ENCODE measurements at regions not wholly inside any gene's neighbourhood (a gene's known extent, or its start where the extent isn't known, plus 50 kb on each side); places are given as distances from the start of the nearest gene placed in this dataset.

- DNase-seq (ENCODE audit: low spot score) = no peak
These were observed 1289.6 kb downstream of the TBC1D22A start for GRCh38 chr22:48051796-48052620.

- DNase-seq (ENCODE audit: low spot score) = no peak
These were observed 1288.4 kb downstream of the TBC1D22A start for GRCh38 chr22:48050836-48051235.

- DNase-seq (ENCODE audit: low spot score) = no peak
These were observed 1286.7 kb downstream of the TBC1D22A start for GRCh38 chr22:48049116-48049515.

GRCh38 chr22:48047722-48048500 is 1285.5 kb downstream of the TBC1D22A start:
- DNase-seq (ENCODE audit: low spot score) = no peak

GRCh38 chr22:48045369-48045768 is 1282.9 kb downstream of the TBC1D22A start:
- no peak for DNase-seq (ENCODE audit: low spot score)

- DNase-seq (ENCODE audit: low spot score) = no peak
These were observed 1282.1 kb downstream of the TBC1D22A start for GRCh38 chr22:48044487-48045060.

GRCh38 chr22:48043581-48043980 is 1281.1 kb downstream of the TBC1D22A start:
- DNase-seq (ENCODE audit: low spot score) = no peak

- no peak for DNase-seq (ENCODE audit: low spot score)
These were observed 1280.4 kb downstream of the TBC1D22A start for GRCh38 chr22:48042621-48043395.

GRCh38 chr22:48039326-48039725 is 1276.9 kb downstream of the TBC1D22A start:
- no peak for DNase-seq (ENCODE audit: low spot score)

GRCh38 chr22:48037618-48038017 is 1275.2 kb downstream of the TBC1D22A start:
- no peak for DNase-seq (ENCODE audit: low spot score)

- DNase-seq (ENCODE audit: low spot score) = no peak
These were observed 1273.4 kb downstream of the TBC1D22A start for GRCh38 chr22:48035897-48036296.

GRCh38 chr22:48031589-48031988 is 1269.1 kb downstream of the TBC1D22A start:
- DNase-seq (ENCODE audit: low spot score) = no peak

- DNase-seq (ENCODE audit: low spot score) = no peak
These were observed 1262.6 kb downstream of the TBC1D22A start for GRCh38 chr22:48025096-48025495.

GRCh38 chr22:48021991-48022401 is 1259.5 kb downstream of the TBC1D22A start:
- DNase-seq (ENCODE audit: low spot score) = no peak

GRCh38 chr22:48018346-48018745 is 1255.9 kb downstream of the TBC1D22A start:
- DNase-seq (ENCODE audit: low spot score) = no peak

- DNase-seq (ENCODE audit: low spot score) = no peak
These were observed 1253.3 kb downstream of the TBC1D22A start for GRCh38 chr22:48015701-48016100.

GRCh38 chr22:48004936-48005335 is 1242.5 kb downstream of the TBC1D22A start:
- no peak for DNase-seq (ENCODE audit: low spot score)

GRCh38 chr22:48004038-48004437 is 1241.6 kb downstream of the TBC1D22A start:
- no peak for DNase-seq (ENCODE audit: low spot score)

GRCh38 chr22:48001101-48001500 is 1238.7 kb downstream of the TBC1D22A start:
- DNase-seq (ENCODE audit: low spot score) = no peak

GRCh38 chr22:47997612-47998011 is 1235.2 kb downstream of the TBC1D22A start:
- no peak for DNase-seq (ENCODE audit: low spot score)

GRCh38 chr22:47997052-47997590 is 1234.7 kb downstream of the TBC1D22A start:
- DNase-seq (ENCODE audit: low spot score) = no peak

- DNase-seq (ENCODE audit: low spot score) = no peak
These were observed 1234.0 kb downstream of the TBC1D22A start for GRCh38 chr22:47996446-47996857.
